ENCODE measurements at regions not wholly inside any gene's neighbourhood (a gene's known extent, or its start where the extent isn't known, plus 50 kb on each side); places are given as distances from the start of the nearest gene placed in this dataset.

GRCh38 chr4:183563874-183564273 lies 59.0 kb downstream of the ING2 start:
- no peak for DNase-seq

DNA sequence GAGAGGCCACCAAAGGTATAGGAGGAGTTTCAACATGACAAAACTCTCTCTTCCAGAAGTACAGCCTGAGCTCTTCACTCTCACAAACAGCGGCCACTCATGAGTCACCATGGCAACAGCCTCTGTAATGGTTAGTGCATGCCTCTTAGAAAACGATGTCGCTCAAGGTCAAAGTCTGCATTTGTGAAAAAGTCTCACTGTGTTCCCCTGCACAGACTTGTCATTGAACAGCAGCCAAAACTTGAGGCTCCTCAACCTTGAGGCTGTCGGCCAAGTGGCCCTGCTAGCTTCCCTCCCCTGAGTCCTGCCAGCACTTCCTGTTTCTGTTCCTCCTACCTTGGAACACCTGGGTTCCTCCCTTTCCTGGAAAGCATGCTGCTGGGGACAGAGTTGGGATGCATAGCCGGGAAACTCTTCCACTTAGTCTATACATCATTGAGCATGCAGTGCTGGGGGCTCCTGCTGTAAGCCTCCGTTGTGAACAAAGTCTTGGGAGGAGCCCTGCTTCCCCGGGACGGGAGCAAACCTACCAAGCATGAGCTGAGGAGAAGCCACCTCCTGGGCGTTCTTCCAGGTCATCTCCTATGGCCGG lies 66.6 kb downstream of the ING2 start:
- peak; percentile 83 for DNase-seq

DNA sequence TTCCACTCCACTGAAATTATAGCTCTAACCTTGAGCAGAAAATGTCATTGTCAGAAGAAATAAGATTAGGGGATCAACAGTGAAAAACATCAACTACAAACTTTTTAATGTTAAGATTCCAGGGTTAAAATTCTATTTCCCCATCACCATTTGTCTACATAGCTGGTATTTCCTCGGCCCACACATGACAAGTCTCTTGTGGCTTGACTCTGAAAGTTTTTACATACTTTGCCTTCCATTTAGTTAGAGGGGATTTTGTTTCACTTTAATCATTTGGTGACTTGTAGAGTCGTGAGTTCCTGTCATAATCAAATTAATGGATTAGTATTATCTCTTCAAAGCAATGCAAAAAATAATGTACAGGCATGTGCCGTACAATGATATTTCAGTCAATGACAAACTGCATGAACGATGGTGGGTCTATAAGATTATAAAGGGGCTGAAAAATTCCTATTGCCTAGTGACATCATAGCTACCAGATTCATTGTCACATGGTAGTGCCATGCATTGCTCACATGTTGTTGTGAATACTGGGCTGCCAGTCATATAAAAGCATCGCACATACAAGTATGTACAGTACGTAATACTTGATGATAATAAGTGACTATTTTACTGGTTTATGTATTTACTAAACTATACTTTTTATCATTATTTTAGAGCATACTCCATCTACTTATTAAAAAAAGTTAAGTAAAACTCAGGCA lies 72.0 kb downstream of the ING2 start:
- no peak for DNase-seq

DNA sequence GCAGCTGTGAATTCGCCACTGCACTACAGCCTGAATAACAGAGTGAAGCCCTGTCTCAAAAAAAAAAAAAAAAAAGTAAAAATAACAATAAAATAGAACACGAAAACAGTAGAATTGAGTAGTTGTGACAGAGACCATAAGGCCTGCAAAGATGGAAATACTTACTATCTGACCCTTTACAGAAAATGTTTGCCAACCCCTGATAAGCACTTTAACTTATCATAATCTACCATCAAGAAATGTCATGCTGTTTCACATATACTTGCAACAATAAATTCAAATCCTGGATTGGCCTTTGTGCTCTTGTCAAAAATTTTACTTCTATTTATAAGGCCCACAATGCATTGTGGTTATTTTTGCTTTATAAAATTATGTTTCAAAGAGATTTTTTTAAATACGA lies 75.5 kb downstream of the ING2 start:
- DNase-seq, result no peak

GRCh38 chr4:183580849-183581248 lies 76.0 kb downstream of the ING2 start:
- DNase-seq, result no peak

- DNase-seq, result no peak
Measured at GRCh38 chr4:183586824-183587223, 72.2 kb downstream of the RWDD4 start.

DNA sequence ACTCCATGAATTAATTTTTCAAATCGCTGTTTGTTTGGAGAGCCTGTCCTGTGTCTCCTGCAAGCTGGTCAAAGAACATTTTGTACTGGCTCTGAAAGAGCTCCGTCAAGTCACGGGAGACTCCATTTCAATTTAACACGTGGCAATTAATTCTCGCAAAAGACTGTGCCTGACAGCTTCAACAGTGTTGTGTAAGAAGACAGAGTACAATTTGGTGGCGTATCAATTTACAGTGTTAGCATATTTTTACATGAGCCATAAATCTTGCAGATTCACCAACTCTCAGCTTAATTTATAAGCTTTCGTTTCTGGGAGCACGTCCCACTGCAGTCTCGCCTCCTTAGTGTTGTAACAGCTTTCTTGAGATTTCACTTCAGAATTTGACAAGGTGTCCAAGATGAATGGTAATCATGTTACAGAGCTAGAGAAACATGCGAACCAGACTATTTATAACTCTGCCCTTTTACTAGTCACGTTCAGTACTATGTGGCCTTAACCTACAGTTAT lies 70.8 kb downstream of the RWDD4 start:
- no peak for DNase-seq

- DNase-seq, result no peak
Measured at GRCh38 chr4:183588691-183589090, 70.3 kb downstream of the RWDD4 start.

DNA sequence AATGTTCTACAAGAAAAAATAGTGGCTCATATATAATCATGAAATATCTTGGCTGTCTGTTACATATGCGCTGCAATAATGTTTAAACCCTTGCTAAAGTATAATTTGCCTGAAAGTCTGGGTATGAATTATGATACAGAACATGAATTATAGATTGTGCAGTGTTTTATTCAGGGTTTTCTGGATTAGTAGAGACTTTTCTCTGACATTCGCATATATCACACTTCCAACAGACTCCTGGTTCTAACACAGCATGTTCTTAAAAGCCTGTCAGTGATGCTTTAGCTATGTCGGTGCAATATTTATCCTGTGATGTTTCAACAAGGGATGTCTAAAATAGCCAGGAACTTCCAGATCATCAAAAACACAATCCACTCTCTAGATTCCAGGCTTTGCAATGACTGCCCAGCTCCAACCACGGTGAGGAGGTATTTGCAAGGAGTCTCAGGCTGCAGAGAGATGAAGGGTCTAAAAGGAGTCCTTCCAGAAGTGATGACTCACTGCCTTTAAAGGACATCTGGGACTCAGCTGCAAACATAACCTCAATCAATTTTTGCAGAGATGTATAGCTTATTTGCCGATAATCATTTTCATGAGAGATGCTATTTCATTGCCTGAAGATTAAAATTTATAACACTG lies 69.4 kb downstream of the RWDD4 start:
- no peak for DNase-seq

Data from NCI-H1105 (cell line).